GM19452 (cell line): ENCODE measurements at regions not wholly inside any gene's neighbourhood (a gene's known extent, or its start where the extent isn't known, plus 50 kb on each side); places are given as distances from the start of the nearest gene placed in this dataset.

Experiments used
- ATAC-seq: cut with Tn5 transposase; IDR thresholded peaks from one replicate; pipeline ENCODE4 v1.9.1; 2021; ENCODE audit not compliant: unreplicated experiment

- ATAC-seq, result no peak
Measured at GRCh38 chr20:12265662-12266061, 348.0 kb downstream of the BTBD3 start.

GRCh38 chr20:12269579-12269978 is 351.9 kb downstream of the BTBD3 start:
- ATAC-seq, result no peak

GRCh38 chr20:12270863-12271262 is 353.2 kb downstream of the BTBD3 start:
- ATAC-seq, result no peak

- ATAC-seq, result no peak
Measured at GRCh38 chr20:12276011-12276673, 358.4 kb downstream of the BTBD3 start.

- ATAC-seq, result no peak
Measured at GRCh38 chr20:12287575-12287974, 369.9 kb downstream of the BTBD3 start.

- no peak for ATAC-seq
Measured at GRCh38 chr20:12289465-12289864, 371.8 kb downstream of the BTBD3 start.

- ATAC-seq, result no peak
Measured at GRCh38 chr20:12291386-12291785, 373.7 kb downstream of the BTBD3 start.

- no peak for ATAC-seq
Measured at GRCh38 chr20:12293900-12294299, 376.2 kb downstream of the BTBD3 start.

- ATAC-seq, result no peak
Measured at GRCh38 chr20:12294678-12295077, 377.0 kb downstream of the BTBD3 start.

GRCh38 chr20:12305188-12305950 is 387.7 kb downstream of the BTBD3 start:
- no peak for ATAC-seq

GRCh38 chr20:12306107-12306506 is 388.4 kb downstream of the BTBD3 start:
- no peak for ATAC-seq

GRCh38 chr20:12311094-12311865 is 393.6 kb downstream of the BTBD3 start:
- ATAC-seq, result no peak

GRCh38 chr20:12315652-12316051 is 398.0 kb downstream of the BTBD3 start:
- ATAC-seq, result no peak

- no peak for ATAC-seq
Measured at GRCh38 chr20:12316794-12317193, 399.1 kb downstream of the BTBD3 start.

GRCh38 chr20:12317433-12317832 is 399.7 kb downstream of the BTBD3 start:
- ATAC-seq, result no peak

GRCh38 chr20:12318043-12318442 is 400.4 kb downstream of the BTBD3 start:
- no peak for ATAC-seq

GRCh38 chr20:12321736-12322135 is 404.0 kb downstream of the BTBD3 start:
- ATAC-seq, result no peak

- no peak for ATAC-seq
Measured at GRCh38 chr20:12327205-12327604, 409.5 kb downstream of the BTBD3 start.

GRCh38 chr20:12331236-12331635 is 413.5 kb downstream of the BTBD3 start:
- ATAC-seq, result no peak

- no peak for ATAC-seq
Measured at GRCh38 chr20:12337601-12338000, 419.9 kb downstream of the BTBD3 start.

- no peak for ATAC-seq
Measured at GRCh38 chr20:12345978-12346377, 428.3 kb downstream of the BTBD3 start.

GRCh38 chr20:12353842-12354241 is 436.1 kb downstream of the BTBD3 start:
- no peak for ATAC-seq
